ENCODE measurements at regions not wholly inside any gene's neighbourhood (a gene's known extent, or its start where the extent isn't known, plus 50 kb on each side); places are given as distances from the start of the nearest gene placed in this dataset.

DNA sequence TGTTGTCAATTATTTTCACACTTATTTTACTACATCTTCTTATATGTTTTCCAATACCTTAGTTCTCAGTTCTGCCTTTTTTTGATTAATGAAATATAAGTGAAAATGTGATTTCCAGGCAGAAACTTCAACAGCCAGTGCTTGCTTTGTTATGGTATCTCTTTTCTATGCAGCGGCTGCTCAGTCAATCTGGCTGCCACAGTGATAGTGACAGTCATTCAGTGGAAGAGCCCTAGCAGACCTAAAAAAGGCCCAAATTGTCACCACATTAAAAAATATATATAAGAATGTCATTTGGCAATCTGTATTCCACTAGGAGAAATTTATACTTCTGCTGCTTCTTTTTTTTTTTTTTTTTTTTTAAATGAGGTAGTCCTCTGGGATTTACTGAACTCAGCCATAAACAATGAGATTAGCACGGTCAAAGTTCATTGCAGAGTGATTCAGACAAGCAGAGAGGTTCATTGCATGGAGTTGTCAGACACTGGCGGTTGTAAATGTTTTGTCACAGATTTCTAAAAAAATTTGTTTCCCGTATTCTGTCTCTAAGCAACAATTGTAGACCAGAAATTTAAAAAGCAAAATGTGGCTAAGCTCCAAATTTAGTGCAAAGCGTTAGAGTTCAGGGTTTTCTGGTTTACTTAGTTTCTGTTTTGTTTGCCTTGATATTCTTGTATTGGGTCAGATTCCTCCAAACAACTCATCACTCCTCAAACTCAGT lies 94.7 kb upstream of the PRR20A start:
- no peak for DNase-seq (ENCODE audit: low read depth, low spot score)

DNA sequence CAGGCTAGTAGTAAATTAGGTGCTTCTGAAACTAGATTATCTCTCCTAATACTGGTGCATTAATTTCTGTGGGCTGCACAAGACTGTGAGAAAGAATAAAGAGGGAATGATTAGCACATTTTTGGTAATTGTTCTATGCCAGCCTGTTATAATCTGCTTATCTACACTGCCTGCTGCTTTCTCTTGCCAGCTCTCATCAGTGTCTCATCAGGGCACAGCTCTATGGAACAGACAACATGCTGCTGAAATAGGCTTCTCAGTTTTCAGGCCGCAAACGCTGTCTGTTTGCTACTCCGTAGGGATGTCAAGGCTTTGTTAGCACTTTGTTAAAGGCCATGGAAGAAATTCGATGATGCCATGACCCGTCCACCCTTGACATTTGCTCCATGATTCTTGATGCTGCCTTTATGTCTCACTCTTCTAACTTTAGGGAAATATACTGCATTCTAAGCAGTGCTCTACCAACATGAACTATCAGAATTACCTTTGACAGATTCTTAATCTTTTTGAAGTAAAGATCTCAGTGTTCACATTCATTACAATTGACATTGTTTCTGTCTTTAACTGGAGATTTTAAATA lies 84.0 kb upstream of the PRR20A start:
- no peak for DNase-seq (ENCODE audit: low read depth, low spot score)

GRCh38 chr13:57063007-57063406 lies 77.7 kb upstream of the PRR20A start:
- DNase-seq (ENCODE audit: low read depth, low spot score): no peak

DNA sequence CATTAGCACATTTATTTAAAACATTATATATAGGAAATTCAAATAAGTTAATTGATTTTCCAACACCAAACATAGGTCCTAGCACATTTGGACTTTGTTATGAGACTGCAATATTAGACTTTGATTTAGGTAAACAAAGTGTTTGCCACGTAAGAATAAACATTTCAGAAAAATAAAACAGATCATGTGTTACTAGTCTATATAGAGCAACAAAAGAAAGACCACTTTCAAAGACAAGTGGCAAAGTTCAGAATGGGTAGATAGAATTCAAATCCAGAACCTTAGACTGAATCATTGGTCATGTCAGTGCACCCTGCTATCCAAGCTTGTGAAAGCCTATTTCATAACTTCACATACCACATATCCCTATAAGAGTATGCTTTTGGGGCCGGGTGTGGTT lies 66.7 kb upstream of the PRR20A start:
- no peak for DNase-seq (ENCODE audit: low read depth, low spot score)

GRCh38 chr13:57075588-57075987 lies 65.1 kb upstream of the PRR20A start:
- DNase-seq (ENCODE audit: low read depth, low spot score): no peak

GRCh38 chr13:57087006-57087405 lies 53.7 kb upstream of the PRR20A start:
- DNase-seq (ENCODE audit: low read depth, low spot score): no peak
